Caco-2 (cell line): ENCODE measurements at regions not wholly inside any gene's neighbourhood (a gene's known extent, or its start where the extent isn't known, plus 50 kb on each side); places are given as distances from the start of the nearest gene placed in this dataset.

Experiments used
- BruUV-seq: library from RNA; stranded (reverse); fragments of 400-500 nt; replicated peaks from 2 replicates; lab custom pipeline; 2021; lab: Mats Ljungman, UMichigan
- CTCF ChIA-PET: fragments of 300-600 bp; sonication (Branson Sonifier 250); formaldehyde crosslinking; loops from one replicate; lab custom pipeline; 2022; ENCODE audit warnings: antibody characterized with exemption; lab: Charles Lee
- POLR2A ChIA-PET: fragments of 300-600 bp; sonication (Branson Sonifier 250); formaldehyde crosslinking; loops from one replicate; lab custom pipeline; 2022; ENCODE audit warnings: antibody characterized with exemption; lab: Charles Lee
- DNase-seq, 2 experiments: peaks; one replicate each; pipeline versions ENCODE4 v3.0.0 to v3.0.0-alpha.2; 2020 to 2022
- H3K27me3 ChIP-seq: replicated peaks from 2 replicates; pipeline ENCODE4 v1.6.0; 2011; ENCODE audit warnings: low read length; ENCODE audit not compliant: control insufficient read depth, insufficient read depth
- H3K36me3 ChIP-seq: 2 replicates; pipeline ENCODE4 v1.5.1; 2011; ENCODE audit warnings: low read length; ENCODE audit not compliant: control insufficient read depth, insufficient read depth
- H3K4me1 ChIP-seq: fragments of 250-450 bp; sonication (Bioruptor Pico); 2 replicates; pipeline ENCODE4 v1.5.1; 2020; ENCODE audit warnings: mild to moderate bottlenecking
- H3K4me3 ChIP-seq: 2 replicates; pipeline ENCODE4 v1.5.1; 2011; ENCODE audit warnings: low read depth, mild to moderate bottlenecking, control low read depth, low read length
- H3K9me3 ChIP-seq: fragments of 250-450 bp; sonication (Bioruptor Pico); 2 replicates; pipeline ENCODE4 v1.5.1; 2020; ENCODE audit warnings: mild to moderate bottlenecking, moderate library complexity
- H3K27ac Mint-ChIP-seq: one replicate; pipeline ENCODE4 v1.8.0; 2022; ENCODE audit warnings: mixed read lengths; ENCODE audit not compliant: unreplicated experiment
- H3K27me3 Mint-ChIP-seq: one replicate; pipeline ENCODE4 v1.8.0; 2022; ENCODE audit warnings: mixed read lengths; ENCODE audit not compliant: insufficient read depth, unreplicated experiment
- H3K36me3 Mint-ChIP-seq: one replicate; pipeline ENCODE4 v1.8.0; 2022; ENCODE audit warnings: mild to moderate bottlenecking, mixed read lengths; ENCODE audit not compliant: insufficient read depth, unreplicated experiment
- H3K4me1 Mint-ChIP-seq: one replicate; pipeline ENCODE4 v1.8.0; 2022; ENCODE audit warnings: low read depth, mixed read lengths; ENCODE audit not compliant: unreplicated experiment
- H3K4me3 Mint-ChIP-seq: one replicate; pipeline ENCODE4 v1.8.0; 2022; ENCODE audit warnings: mild to moderate bottlenecking, moderate library complexity, mixed read lengths; ENCODE audit not compliant: unreplicated experiment
- H3K9me3 Mint-ChIP-seq: one replicate; pipeline ENCODE4 v1.8.0; 2022; ENCODE audit warnings: mixed read lengths; ENCODE audit not compliant: unreplicated experiment
- intact Hi-C: fragments of 100-400 bp; cut with micrococcal nuclease; formaldehyde crosslinking; loops from one replicate; pipeline ENCODE4 v1.10.0; 2022; ENCODE audit not compliant: unreplicated experiment
- TF ChIP-seq, protein P1 (sequence below), 2 experiments: fragments of 200-600 bp in 1 of 2; IDR thresholded peaks; 1 replicate in 1 of 2; 2 replicates in 1 of 2; pipeline versions ENCODE4 v1.5.1 to v1.8.0; 2011 to 2022; ENCODE audit warnings: antibody characterized with exemption in 1 of 2, control low read depth in 1 of 2, inconsistent platforms in 1 of 2, low read depth in 1 of 2, low read length in 1 of 2, mild to moderate bottlenecking in 1 of 2, moderate library complexity in 1 of 2; ENCODE audit not compliant: insufficient read depth in 1 of 2, severe bottlenecking in 1 of 2, unreplicated experiment in 1 of 2

DNA sequence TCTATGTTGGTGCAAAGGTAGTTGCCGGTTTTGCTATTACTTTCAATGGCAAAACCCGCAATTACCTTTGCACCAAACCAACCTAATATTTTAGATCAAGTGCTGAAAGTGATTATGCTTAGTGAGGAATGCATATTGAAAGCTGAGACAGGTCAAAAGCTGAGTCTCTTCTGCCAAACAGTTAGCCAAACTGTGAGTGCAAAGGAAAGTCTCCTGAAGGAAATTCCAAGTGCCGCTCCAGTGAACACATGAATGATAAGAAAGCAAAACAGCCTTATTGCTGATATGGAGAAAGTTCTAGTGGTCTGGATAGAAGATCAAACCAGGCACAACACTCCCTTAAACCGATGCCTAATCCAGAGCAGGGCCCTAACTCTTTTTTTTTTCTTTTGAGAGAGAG is 83.1 kb upstream of the ERRFI1 start:
- no peaks in the 10 kb centered on the region for H3K36me3 ChIP-seq
- BruUV-seq, result no TSS peak
- H3K4me3 Mint-ChIP-seq, result no peak overlapping the region
- intact Hi-C loops, result no loop called here
- no peak overlapping the region for H3K4me3 ChIP-seq
- POLR2A ChIA-PET, result no interaction called here
- H3K9me3 Mint-ChIP-seq, result no peaks in the 10 kb centered on the region
- H3K27ac Mint-ChIP-seq, result no peak overlapping the region
- no peaks in the 10 kb centered on the region for H3K9me3 ChIP-seq
- H3K4me1 Mint-ChIP-seq, result peaks cover 17% of the 10 kb centered on the region
- H3K36me3 Mint-ChIP-seq, result peaks cover 8% of the 10 kb centered on the region
- CTCF ChIA-PET, result no interaction called here
- no peak for DNase-seq
- no peaks in the 10 kb centered on the region for H3K27me3 Mint-ChIP-seq
- H3K4me1 ChIP-seq, result peaks cover 26% of the 10 kb centered on the region
- H3K27me3 ChIP-seq, result no peaks in the 10 kb centered on the region
- TF ChIP-seq, protein P1, sequence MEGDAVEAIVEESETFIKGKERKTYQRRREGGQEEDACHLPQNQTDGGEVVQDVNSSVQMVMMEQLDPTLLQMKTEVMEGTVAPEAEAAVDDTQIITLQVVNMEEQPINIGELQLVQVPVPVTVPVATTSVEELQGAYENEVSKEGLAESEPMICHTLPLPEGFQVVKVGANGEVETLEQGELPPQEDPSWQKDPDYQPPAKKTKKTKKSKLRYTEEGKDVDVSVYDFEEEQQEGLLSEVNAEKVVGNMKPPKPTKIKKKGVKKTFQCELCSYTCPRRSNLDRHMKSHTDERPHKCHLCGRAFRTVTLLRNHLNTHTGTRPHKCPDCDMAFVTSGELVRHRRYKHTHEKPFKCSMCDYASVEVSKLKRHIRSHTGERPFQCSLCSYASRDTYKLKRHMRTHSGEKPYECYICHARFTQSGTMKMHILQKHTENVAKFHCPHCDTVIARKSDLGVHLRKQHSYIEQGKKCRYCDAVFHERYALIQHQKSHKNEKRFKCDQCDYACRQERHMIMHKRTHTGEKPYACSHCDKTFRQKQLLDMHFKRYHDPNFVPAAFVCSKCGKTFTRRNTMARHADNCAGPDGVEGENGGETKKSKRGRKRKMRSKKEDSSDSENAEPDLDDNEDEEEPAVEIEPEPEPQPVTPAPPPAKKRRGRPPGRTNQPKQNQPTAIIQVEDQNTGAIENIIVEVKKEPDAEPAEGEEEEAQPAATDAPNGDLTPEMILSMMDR (IDR thresholded peaks at IDR 0.05; ENCODE audit: insufficient read depth in 1 of 2, low read depth in 1 of 2, low read length in 1 of 2, severe bottlenecking in 1 of 2, unreplicated experiment in 1 of 2), result no peak

DNA sequence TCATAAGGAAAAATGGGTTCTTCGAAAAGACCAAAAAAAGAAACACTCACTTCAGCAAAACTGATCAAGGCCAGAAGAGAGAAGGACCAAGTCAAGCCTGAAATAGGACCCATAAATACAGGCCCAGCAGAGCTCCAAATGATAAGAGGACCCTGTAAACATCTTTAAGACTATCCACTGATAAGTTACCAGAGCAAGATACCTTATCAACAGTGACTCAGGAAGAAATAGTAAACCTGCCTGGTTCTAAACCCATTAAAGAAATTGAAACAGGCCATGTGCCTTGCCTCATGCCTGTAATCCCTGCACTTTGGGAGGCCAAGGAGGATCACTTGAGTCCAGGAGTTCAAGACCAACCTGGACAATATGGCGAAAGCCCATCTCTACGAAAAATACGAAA is 81.8 kb upstream of the ERRFI1 start:
- peaks cover 8% of the 10 kb centered on the region for H3K36me3 Mint-ChIP-seq
- no peak overlapping the region for H3K4me3 Mint-ChIP-seq
- peak in 1 of 2 experiments; percentile 27 for DNase-seq
- Histone ChIP-seq H3K27me3 (no peaks in the 10 kb centered on the region), H3K9me3 (no peaks in the 10 kb centered on the region), H3K36me3 (no peaks in the 10 kb centered on the region), H3K4me1 (peaks cover 26% of the 10 kb centered on the region), H3K4me3 (no peak overlapping the region)
- H3K9me3 Mint-ChIP-seq, result no peaks in the 10 kb centered on the region
- H3K27me3 Mint-ChIP-seq, result no peaks in the 10 kb centered on the region
- peaks cover 17% of the 10 kb centered on the region for H3K4me1 Mint-ChIP-seq
- CTCF ChIA-PET, result no interaction called here
- no TSS peak for BruUV-seq
- POLR2A ChIA-PET, result no interaction called here
- H3K27ac Mint-ChIP-seq, result peak overlapping the region; percentile 91
- TF ChIP-seq, protein P1 (IDR thresholded peaks at IDR 0.05; ENCODE audit: insufficient read depth in 1 of 2, low read depth in 1 of 2, low read length in 1 of 2, severe bottlenecking in 1 of 2, unreplicated experiment in 1 of 2), result no peak
- intact Hi-C loops, result no loop called here

- no peaks in the 10 kb centered on the region for H3K36me3 ChIP-seq
- no peak overlapping the region for H3K27ac Mint-ChIP-seq
- TF ChIP-seq, protein P1 (IDR thresholded peaks at IDR 0.05; ENCODE audit: insufficient read depth in 1 of 2, low read depth in 1 of 2, low read length in 1 of 2, severe bottlenecking in 1 of 2, unreplicated experiment in 1 of 2), result no peak
- no peaks in the 10 kb centered on the region for H3K27me3 ChIP-seq
- no TSS peak for BruUV-seq
- peaks cover 26% of the 10 kb centered on the region for H3K4me1 ChIP-seq
- ChIA-PET CTCF (no interaction called here), POLR2A (no interaction called here)
- no peak overlapping the region for H3K4me3 ChIP-seq
- H3K36me3 Mint-ChIP-seq, result peaks cover 14% of the 10 kb centered on the region
- peaks cover 17% of the 10 kb centered on the region for H3K4me1 Mint-ChIP-seq
- H3K9me3 ChIP-seq, result no peaks in the 10 kb centered on the region
- H3K9me3 Mint-ChIP-seq, result no peaks in the 10 kb centered on the region
- intact Hi-C loops, result no loop called here
- H3K27me3 Mint-ChIP-seq, result no peaks in the 10 kb centered on the region
- DNase-seq, result no peak
- H3K4me3 Mint-ChIP-seq, result no peak overlapping the region
Measured at GRCh38 chr1:8104278-8105236, 78.4 kb upstream of the ERRFI1 start.
